Activated T-cell treated with anti-CD3 and anti-CD28 coated beads for 24 hours (primary cell): ENCODE measurements at regions not wholly inside any gene's neighbourhood (a gene's known extent, or its start where the extent isn't known, plus 50 kb on each side); places are given as distances from the start of the nearest gene placed in this dataset.

ENCODE experiments used
- DNase-seq: peaks from one replicate; pipeline ENCODE4 v3.0.0-alpha.2; 2020; ENCODE audit warnings: low read depth

- DNase-seq, result no peak
Observed at GRCh38 chr2:8574196-8575037, 107.4 kb upstream of the ID2 start.

GRCh38 chr2:8575038-8575833 is 106.6 kb upstream of the ID2 start:
- no peak for DNase-seq

GRCh38 chr2:8575834-8576423 is 105.9 kb upstream of the ID2 start:
- DNase-seq, result no peak

GRCh38 chr2:8576525-8577167 is 105.2 kb upstream of the ID2 start:
- no peak for DNase-seq

- DNase-seq, result no peak
Observed at GRCh38 chr2:8577573-8577972, 104.3 kb upstream of the ID2 start.

GRCh38 chr2:8578335-8579244 is 103.3 kb upstream of the ID2 start:
- DNase-seq, result no peak

GRCh38 chr2:8579485-8580085 is 102.3 kb upstream of the ID2 start:
- DNase-seq, result no peak

GRCh38 chr2:8580316-8581233 is 101.3 kb upstream of the ID2 start:
- no peak for DNase-seq

GRCh38 chr2:8581234-8581561 is 100.7 kb upstream of the ID2 start:
- no peak for DNase-seq

GRCh38 chr2:8581601-8582041 is 100.2 kb upstream of the ID2 start:
- DNase-seq, result no peak

GRCh38 chr2:8582191-8582590 is 99.7 kb upstream of the ID2 start:
- DNase-seq, result no peak

- DNase-seq, result no peak
Observed at GRCh38 chr2:8582651-8583399, 99.0 kb upstream of the ID2 start.

- DNase-seq, result peak; percentile 76
Observed at GRCh38 chr2:8583400-8584173, 98.3 kb upstream of the ID2 start.

- DNase-seq, result no peak
Observed at GRCh38 chr2:8584174-8585066, 97.4 kb upstream of the ID2 start.

- DNase-seq, result no peak
Observed at GRCh38 chr2:8586457-8587051, 95.3 kb upstream of the ID2 start.

- no peak for DNase-seq
Observed at GRCh38 chr2:8587251-8587791, 94.5 kb upstream of the ID2 start.
